GM19035 (cell line): ENCODE measurements at regions not wholly inside any gene's neighbourhood (a gene's known extent, or its start where the extent isn't known, plus 50 kb on each side); places are given as distances from the start of the nearest gene placed in this dataset.
"Not testable (repeated sequence)": the region's sequence is repeated elsewhere in the genome, so short reads cannot be mapped to it uniquely, and the experiment has no call there.

Source experiments
- ATAC-seq: cut with Tn5 transposase; IDR thresholded peaks from one replicate; pipeline ENCODE4 v1.9.1; 2021; ENCODE audit not compliant: unreplicated experiment

DNA sequence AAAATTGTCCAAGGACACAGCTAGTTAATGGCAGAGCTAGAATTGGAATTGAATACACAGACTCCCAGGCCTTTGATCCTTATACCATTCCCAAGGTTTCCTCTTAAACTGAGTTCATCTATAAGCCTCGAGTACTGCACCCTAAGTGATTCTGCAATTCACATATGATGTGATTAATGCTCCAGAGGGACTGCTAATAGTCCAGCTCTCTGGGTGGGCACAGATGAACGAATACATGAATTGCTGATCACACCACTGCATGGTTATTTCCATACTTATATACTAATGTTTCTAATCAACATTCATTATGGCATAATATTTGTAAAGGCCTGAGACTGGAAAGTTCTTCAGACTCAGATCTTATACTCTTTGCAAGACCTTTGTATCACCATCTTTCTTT lies 101.8 kb downstream of the NUFIP1 start:
- ATAC-seq = no peak

DNA sequence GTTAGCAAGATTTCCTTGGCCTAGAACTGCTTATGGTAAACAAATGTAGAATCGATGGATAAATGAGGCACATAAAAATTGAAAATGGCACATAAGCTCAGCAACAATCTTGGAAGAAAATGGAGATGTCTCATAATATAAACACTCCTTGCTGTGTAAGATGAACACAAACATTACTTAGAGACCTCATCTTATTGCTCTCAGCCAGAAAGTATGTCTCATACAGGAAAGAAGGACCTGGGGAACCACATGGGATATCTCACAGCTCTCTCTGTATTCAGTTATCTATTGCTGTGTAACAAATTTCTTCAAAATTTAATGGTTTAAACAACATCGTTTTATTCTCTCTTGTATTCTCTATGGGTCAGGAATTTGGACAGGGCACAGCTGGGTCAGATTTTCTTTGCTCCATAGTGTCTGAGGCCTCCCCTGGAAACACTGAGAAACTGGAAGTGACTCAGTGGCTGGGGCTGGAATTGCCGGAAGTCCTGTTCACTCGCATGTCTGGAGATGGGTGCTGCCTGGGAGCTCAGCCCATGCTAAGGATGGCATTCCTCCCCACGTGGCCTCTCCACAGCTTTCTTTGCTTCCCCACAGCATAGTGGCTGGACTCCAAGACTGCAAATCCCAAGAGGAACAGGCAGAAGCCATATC lies 105.1 kb downstream of the NUFIP1 start:
- no peak for ATAC-seq

DNA sequence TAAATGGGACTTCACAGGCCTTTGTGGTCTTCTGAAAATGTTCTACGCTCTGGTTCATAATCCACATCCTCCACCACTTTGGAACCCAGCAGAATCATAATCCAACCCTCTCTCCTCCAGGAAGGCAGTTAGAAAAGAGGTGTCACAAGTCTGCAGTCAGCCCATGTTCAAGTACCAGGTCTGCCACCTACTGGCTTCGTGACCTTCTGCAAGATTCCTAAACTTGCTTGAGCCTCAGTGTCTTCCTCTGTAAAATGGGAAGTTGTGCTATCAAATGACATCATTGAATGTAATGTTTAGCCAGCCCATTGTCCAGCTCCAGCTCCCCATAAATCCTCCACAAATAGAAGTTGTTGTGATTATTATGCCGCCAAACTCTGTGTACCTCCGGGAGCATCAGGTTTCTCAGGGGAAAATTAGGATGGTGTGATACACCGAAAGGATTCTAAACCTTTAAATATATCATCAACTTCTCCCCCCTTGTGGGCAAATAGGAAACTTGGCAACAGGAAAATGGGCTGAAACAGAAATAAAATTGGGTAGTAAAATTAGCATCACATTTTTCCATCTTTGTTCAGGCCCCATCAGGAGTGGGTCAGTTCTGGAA lies 109.7 kb downstream of the NUFIP1 start:
- ATAC-seq = no peak

- no peak for ATAC-seq
Observed at GRCh38 chr13:44876782-44877324, 112.4 kb downstream of the NUFIP1 start.

GRCh38 chr13:44874886-44875630 lies 114.2 kb downstream of the NUFIP1 start:
- no peak for ATAC-seq

DNA sequence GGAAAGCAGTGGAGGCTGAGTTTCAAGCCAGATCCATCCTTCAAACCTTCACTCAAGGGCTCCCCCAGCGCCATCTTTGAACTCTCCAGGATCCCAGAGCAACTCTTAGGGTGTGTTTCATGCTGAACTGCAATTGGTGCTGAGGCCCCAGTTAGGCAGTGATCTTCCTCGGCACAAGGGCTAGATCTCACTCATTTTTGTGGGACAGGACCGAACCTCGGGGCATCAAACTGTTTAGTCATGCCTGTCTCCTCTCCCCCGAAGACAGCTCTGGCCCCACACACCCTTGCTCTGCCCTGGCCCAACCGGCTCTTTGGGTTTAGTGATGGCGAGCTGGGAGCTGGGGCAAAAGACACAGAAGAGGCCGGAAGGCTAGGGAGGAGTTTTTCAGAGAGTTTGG lies 115.1 kb downstream of the NUFIP1 start:
- no peak for ATAC-seq

GRCh38 chr13:44873461-44873860 lies 115.8 kb downstream of the NUFIP1 start:
- ATAC-seq = no peak

GRCh38 chr13:44872751-44873150 lies 116.5 kb downstream of the NUFIP1 start:
- ATAC-seq = no peak

DNA sequence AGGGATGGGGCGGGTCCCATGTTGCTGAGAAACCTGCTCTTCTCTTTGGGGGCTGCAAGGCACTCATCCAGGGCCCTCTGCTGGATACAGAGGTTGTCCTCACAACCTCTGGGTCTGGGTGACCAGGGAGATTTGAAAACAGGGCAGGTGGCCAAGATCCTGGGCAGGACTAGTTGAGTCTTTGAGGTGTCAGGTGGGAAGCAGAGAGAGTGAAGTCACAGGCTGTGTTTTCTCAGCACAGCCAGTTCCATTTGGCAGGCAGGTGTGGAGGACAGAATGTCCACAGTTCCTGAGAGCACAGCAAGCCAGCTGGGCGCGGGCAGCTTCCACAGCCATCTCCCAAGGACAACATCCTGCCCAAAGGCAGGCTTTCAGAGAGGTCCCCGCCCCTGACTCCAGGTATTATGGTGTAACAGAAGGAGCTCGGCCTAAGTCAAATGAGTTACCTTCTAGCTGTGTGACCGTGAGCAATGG lies 118.8 kb downstream of the NUFIP1 start:
- ATAC-seq = no peak

GRCh38 chr13:44869167-44869566 lies 120.1 kb downstream of the NUFIP1 start:
- no peak for ATAC-seq

GRCh38 chr13:44868397-44868796 lies 120.9 kb downstream of the NUFIP1 start:
- peak; percentile 87 for ATAC-seq

GRCh38 chr13:44867825-44868224 lies 121.4 kb downstream of the NUFIP1 start:
- ATAC-seq = no peak

GRCh38 chr13:44866411-44866911 lies 122.8 kb downstream of the NUFIP1 start:
- no peak for ATAC-seq

DNA sequence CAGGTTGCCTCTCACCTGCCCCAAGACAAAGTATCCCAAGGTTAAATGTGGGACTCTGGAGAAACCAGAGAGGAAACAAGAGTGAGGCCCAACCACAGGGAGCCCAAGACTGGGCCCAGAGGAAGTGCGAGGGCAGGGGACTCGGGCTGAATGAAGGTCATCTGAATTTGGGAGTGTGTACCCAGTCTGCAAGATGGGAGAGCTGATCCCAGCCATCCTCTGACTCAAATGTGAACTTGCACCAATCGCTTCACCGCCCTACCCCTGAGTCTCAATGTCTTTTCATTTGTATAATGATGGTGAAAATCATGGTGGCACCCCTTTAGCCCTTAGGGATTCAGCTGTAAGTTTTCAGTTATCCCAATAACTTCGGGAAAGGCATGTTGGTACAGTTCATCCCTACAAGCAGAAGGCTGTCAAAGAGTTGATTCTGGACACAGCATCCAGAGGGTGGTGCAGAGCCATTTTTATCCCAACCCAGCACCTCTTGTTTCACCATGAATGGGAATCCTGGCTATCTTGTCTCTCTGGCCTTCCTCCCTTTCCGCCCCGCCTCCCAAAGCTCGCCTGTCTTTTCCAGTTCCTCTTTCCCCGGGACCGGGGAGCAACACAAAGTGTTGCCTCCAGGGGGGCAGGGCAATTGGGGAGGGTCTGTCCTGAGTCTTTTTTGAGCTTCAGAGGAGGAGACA lies 123.4 kb downstream of the NUFIP1 start:
- no peak for ATAC-seq

- ATAC-seq = not testable (repeated sequence)
Observed at GRCh38 chr13:44863641-44864040, 125.6 kb downstream of the NUFIP1 start.

DNA sequence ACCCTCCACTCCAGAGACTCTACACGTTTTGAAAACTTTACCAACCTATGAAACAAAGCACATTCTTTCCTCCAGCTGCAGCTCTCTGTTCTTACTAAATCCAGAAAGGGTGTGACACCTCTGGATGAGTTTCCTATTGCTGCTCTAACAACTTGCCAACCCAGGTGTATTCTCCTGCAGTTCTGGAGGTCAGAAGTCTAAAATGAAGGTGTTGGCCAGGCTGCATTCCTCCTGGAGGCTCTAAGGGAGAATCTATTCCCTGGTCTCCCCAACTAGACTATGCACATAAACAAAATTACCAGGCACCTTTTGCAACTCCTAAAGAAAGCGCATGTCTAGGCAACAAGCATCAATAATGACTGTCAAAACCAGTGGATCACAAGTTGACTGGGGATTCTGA lies 128.8 kb downstream of the NUFIP1 start:
- ATAC-seq = no peak

DNA sequence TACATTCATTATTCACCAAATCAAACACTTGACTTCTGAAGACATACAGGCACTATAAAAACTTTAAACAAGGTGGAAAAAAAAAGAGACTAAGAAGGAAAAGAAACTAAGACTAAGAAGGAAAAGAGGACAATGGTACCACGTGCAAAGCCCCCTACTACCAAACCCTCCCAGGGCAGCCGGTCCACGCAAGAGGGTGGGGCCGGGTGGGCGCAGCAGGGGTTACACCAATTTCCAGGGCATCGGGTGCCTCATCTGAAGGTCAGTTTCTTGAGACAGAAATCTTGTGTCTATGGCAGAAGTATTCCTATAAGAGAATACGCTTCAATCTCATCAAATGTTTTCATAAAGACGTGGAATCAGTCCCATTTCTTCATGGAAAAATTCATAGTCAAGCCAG lies 131.5 kb downstream of the NUFIP1 start:
- no peak for ATAC-seq

GRCh38 chr13:44857061-44857460 lies 132.2 kb downstream of the NUFIP1 start:
- ATAC-seq = no peak

- ATAC-seq = no peak
Observed at GRCh38 chr13:44855860-44856259, 133.4 kb downstream of the NUFIP1 start.

DNA sequence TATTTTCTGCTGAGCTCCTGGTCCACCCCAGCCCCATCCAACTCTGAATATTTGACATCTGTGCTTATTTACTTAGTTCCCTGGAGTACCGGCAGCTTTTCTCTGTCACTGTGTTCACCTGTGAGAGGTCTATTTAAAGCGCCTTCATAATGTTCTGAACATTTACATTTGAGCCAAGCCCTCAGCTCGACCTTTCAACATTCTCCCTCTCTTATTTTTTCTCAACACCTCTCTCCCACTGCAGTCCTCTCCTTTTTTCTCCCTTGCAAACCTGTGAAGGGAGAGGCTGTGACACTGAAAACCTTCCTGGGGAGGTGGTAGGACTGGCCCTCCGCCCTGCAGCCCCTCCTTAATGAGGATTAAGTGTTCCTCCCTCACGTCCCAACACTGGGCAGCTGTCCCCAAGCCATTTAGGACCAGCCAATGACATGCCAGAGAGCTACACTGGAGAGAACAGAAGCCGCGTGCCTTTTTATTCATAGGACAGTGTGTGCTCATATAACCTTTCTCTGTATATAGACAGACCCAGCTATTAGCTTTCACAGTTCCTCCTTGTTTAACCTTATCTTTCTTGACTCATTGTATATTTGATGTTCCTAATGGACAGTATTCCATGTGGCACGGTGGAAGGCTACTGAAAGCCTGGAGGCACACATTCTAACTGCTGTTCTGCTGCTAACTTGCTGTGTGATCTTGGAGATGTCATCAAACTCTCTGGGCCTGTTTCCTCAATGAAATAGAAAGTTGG lies 134.8 kb downstream of the NUFIP1 start:
- no peak for ATAC-seq
